ENCODE measurements at regions not wholly inside any gene's neighbourhood (a gene's known extent, or its start where the extent isn't known, plus 50 kb on each side); places are given as distances from the start of the nearest gene placed in this dataset.

GRCh38 chr5:12343558-12343957 lies 439.3 kb upstream of the CTNND2 start:
- no peak for DNase-seq (ENCODE audit: low read depth)

DNA sequence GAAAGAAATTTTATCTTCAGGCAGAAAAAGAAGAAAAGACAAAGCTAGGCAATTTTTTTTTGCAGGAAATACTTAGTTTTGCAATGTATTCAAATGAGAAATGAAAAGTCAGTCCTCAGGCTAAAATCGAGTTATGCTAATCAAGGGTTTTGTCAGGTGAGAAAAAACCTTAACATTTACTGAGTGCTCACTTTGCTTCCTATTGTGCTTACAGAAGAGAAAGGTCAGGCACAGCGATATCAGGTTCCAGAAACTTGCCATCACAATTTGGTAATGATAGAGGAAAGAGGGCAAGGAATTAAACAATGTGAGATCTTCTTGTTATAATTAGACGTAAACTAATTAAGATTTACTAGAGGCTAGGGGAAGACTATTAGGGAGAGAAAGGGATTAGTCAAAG lies 431.7 kb upstream of the CTNND2 start:
- DNase-seq (ENCODE audit: low read depth) = no peak

GRCh38 chr5:12332480-12332879 lies 428.2 kb upstream of the CTNND2 start:
- no peak for DNase-seq (ENCODE audit: low read depth)

DNA sequence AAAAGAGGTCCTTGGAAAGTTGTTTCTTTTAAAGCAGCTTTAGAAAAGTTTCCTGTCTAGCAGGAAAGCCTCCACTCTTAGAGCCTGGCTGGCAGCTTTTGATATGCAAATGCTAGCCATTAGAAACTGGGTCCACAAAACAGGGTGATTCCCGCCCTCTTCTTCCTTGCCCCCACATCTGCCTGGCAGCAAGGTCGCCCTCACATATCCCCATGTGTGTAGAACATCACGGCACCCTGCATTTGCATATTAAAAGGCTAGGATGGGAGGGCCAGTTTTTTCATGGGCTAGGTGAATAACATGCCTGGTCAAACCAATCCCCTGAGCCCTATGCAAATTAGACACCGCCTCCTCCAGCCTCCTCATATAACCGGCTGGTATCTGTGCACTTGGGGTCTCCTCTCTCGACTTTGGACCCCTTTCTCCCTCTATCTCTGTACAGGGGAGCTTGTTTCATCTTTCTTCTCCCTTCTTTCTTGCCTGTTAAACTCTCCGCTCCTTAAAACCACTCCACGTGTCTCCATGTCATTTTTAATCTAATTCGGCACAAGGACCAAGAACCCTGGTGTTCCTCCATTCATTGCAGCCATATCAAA lies 426.8 kb upstream of the CTNND2 start:
- DNase-seq (ENCODE audit: low read depth) = no peak

DNA sequence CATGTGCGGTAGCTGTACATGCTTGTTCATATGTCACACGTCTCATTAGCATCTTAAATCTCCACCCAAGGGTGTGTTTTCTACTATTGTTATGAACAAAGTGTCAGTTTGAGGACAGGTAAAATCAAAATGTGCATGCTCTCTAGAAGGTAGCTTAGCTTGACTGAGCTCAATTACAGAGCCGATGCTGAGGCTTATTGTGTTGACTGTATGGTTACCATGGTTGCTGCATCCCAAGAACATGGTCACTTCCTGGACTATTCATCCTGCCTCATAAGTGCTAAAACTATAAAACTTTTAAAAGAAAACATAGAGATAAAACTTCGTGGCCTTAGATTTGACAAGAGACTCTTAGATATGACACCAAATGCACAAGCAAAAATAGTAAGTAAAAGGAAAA lies 426.1 kb upstream of the CTNND2 start:
- DNase-seq (ENCODE audit: low read depth) = no peak

- DNase-seq (ENCODE audit: low read depth) = no peak
These were observed 419.5 kb upstream of the CTNND2 start for GRCh38 chr5:12323637-12324229.

DNA sequence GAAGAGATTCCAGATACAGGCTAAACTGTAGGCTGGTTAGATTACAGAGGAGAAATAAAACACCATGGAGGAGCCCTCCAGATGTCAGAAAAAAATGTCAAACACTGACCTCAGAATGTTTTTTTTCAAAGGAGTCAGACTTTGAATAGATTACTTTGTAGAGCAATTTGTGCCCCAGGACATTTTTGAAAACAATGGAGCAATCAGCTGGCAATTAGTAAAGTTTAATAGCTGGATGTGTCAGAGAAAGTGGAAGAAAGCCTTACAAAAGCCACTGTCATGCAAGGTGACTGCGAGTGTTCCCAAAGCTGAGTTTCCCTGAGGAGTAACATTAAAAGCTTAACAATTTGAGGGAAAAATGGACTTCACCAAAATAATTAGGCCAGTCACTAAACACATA lies 417.8 kb upstream of the CTNND2 start:
- no peak for DNase-seq (ENCODE audit: low read depth)

DNA sequence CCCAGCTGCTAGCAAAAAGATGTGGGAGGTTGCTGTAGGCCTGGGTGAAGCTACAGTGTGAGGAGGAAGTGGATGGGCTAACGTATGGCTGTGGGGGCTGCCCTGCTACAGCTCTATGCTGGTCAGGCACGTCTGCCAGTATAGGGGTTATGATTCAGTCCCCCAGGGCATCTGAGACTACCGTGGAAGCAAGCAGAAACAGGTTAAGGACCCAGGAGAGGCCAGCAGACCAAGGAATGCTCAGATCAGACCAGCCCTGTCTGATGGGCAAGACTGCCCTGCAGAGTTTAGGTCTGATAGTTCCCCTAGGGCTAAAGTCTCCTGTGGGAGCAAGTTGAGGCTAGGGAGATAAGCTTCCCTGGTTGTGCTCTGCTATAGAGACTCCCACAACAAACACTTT lies 416.1 kb upstream of the CTNND2 start:
- DNase-seq (ENCODE audit: low read depth) = no peak

- no peak for DNase-seq (ENCODE audit: low read depth)
These were observed 412.6 kb upstream of the CTNND2 start for GRCh38 chr5:12316812-12317211.

- DNase-seq (ENCODE audit: low read depth) = no peak
These were observed 411.2 kb upstream of the CTNND2 start for GRCh38 chr5:12315461-12315860.

GRCh38 chr5:12313602-12314001 lies 409.4 kb upstream of the CTNND2 start:
- DNase-seq (ENCODE audit: low read depth) = no peak

GRCh38 chr5:12312343-12312742 lies 408.1 kb upstream of the CTNND2 start:
- no peak for DNase-seq (ENCODE audit: low read depth)

DNA sequence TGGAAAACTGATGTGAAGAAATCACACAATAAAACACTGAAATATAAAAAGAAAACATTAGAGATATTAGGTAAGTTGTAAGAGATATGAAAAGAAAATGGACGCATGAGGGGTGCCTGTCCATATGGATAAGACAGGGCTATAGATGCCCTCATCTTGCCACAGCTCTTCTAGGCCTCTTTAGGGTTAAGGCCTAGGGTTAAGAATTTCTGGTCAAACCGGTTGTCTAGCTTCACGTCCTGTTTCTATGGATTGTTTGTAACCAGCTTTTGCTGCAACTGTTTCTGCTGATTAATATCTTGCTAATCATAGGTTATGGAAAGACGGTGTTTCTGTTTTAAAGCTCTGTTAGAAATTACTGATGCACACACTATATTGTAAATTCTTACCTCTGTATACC lies 389.9 kb upstream of the CTNND2 start:
- no peak for DNase-seq (ENCODE audit: low read depth)

- DNase-seq (ENCODE audit: low read depth) = no peak
These were observed 388.5 kb upstream of the CTNND2 start for GRCh38 chr5:12292610-12293204.

DNA sequence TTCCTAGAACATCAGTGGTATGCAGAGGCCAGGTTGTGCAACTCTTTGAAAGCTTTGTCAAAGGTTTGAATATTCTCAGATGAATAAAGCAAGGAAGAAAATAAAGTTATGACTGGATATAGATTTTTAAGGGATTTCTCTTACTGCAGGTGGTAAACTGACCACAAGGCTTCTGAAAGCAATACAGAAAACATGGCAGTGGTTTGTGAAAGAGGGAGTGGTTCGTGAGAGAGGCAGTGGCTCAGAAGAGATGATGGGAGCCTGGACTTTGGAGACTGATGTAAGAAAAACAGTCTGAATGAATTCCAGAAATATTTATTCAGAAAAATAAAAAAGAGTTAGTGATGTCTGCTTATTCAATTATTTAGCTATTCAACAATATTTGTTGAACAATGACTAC lies 380.4 kb upstream of the CTNND2 start:
- no peak for DNase-seq (ENCODE audit: low read depth)

DNA sequence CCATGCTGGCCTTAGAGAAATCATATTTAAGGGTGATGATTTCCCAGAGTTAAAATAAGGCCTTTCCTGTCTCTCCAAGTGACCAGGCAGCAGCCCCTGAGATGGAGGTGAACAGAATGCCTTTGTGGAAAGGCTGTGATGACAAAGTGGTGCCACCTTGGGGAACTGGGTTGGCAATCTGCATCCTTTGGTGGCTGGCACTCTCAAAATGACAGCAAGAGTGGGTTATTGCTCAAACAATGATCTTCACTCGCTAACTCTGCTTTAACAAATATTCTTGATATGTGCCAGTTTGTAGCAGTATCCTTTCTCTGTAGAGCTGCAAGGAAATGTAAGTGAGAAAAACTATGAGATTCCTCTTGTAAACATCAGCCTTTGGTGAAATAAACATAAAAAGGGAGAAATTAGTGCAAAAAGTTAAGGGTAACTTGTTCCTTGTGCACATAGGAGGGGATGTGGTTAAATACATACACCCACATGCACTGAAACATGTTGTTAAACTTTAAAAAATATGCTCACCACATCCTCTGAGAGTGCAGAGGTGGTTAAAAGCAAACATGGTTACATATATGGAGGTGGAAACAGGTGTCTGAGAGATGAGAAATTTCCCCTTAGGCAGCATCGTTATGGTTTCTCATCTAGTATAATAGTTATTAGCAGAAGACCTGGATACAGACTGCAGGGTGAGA lies 373.4 kb upstream of the CTNND2 start:
- DNase-seq (ENCODE audit: low read depth) = no peak

DNA sequence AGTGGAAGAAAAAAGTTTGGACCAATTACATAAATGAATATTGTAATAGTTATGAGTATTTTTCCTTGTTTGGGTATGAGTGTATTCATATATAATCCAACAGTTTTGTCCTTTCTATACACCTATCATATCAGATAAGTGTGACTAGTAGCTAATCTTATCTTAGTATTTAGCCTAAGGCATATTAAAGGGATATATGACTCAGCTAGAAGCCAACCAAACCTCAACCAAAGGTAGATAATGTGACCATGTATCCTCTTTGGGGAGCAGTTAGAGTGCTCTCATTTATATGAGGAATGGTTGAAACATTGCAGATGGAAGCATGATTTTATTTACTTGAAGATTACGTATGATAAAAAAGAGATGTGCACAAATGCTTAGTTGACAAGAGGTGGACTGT lies 370.0 kb upstream of the CTNND2 start:
- no peak for DNase-seq (ENCODE audit: low read depth)

DNA sequence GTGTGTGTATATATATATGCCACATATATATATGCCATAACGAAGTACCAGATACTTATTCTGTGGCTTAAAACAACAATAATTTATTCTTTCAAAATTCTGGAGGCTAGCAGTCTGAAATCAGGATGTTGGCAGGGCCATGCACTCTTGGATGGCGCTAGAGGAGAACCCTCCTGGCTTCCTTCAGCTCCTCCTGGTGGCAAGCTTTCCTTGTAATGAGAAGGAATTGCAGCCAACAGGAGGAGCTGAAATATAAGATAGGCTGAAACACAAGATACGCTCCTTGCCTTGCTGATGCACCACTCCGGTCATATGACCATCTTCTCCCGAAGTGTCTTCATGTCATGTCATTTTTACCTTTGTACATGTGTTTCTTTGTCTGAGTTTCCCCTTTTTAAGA lies 368.1 kb upstream of the CTNND2 start:
- DNase-seq (ENCODE audit: low read depth) = no peak

DNA sequence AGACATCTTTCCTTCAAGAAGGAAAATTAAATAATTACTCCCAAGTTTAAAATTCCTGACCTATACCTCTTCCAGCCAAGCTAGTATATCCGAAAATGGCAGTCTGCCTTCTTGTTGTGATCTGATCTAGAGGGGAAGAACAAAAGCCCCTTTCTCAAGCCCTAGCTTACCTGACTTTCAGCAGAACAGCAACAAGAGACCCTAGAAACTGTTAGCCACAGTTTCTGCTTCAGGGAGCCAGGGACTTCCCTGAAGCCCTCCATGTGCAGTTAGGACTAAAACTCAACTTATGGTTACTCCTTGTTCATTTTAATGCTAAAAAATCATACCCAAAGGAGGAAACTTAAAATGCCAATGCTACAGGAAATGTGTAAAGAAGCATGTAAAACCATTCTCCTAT lies 366.7 kb upstream of the CTNND2 start:
- DNase-seq (ENCODE audit: low read depth) = no peak

GRCh38 chr5:12269164-12269563 lies 364.9 kb upstream of the CTNND2 start:
- DNase-seq (ENCODE audit: low read depth) = no peak

GRCh38 chr5:12258549-12258948 lies 354.3 kb upstream of the CTNND2 start:
- DNase-seq (ENCODE audit: low read depth) = no peak

- DNase-seq (ENCODE audit: low read depth) = no peak
These were observed 346.2 kb upstream of the CTNND2 start for GRCh38 chr5:12250454-12250853.

- no peak for DNase-seq (ENCODE audit: low read depth)
These were observed 344.6 kb upstream of the CTNND2 start for GRCh38 chr5:12248831-12249230.
